Urinary bladder (tissue), 3 donors: ENCODE measurements at regions not wholly inside any gene's neighbourhood (a gene's known extent, or its start where the extent isn't known, plus 50 kb on each side); places are given as distances from the start of the nearest gene placed in this dataset.

ENCODE experiments used
- DNase-seq: peaks from one replicate; pipeline ENCODE4 v3.0.0-alpha.2; 2015; ENCODE audit errors: extremely low spot score
- H3K27ac ChIP-seq: one replicate; pipeline ENCODE4 v1.5.1; 2013; ENCODE audit warnings: low read depth, mild to moderate bottlenecking, moderate library complexity
- H3K36me3 ChIP-seq: one replicate; pipeline ENCODE4 v1.6.1; 2013; ENCODE audit warnings: mild to moderate bottlenecking, moderate library complexity; ENCODE audit not compliant: insufficient read depth
- H3K4me1 ChIP-seq: one replicate; pipeline ENCODE4 v1.6.1; 2013; ENCODE audit warnings: mild to moderate bottlenecking, moderate library complexity; ENCODE audit not compliant: insufficient read depth
- H3K4me3 ChIP-seq: one replicate; pipeline ENCODE4 v1.5.1; 2013; ENCODE audit warnings: low read depth, low read length
- WGBS: extraction: QIAGEN DNeasy Blood & Tissue Kit; methylation state at CpG from one replicate; pipeline ENCODE4 v1.1.7; 2013; 5-methylcytosine and 5-hydroxymethylcytosine counted together
- donor health status: healthy with polysubstance abuse.
- donor health status: healthy.

GRCh38 chr11:128200467-128200866, 386.9 kb downstream of the ETS1 start:
- no peak for DNase-seq
- H3K27ac ChIP-seq = no peak overlapping the region
- WGBS = 87% methylated on average over 4 of the region's 4 CpGs
- H3K4me3 ChIP-seq = no peak overlapping the region
- H3K36me3 ChIP-seq = no peaks in the 10 kb centered on the region
- no peaks in the 10 kb centered on the region for H3K4me1 ChIP-seq

GRCh38 chr11:128198216-128198772, 389.1 kb downstream of the ETS1 start:
- DNase-seq = no peak
- no peaks in the 10 kb centered on the region for H3K36me3 ChIP-seq
- no peak overlapping the region for H3K27ac ChIP-seq
- WGBS = 71% methylated on average over 2 of the region's 2 CpGs
- H3K4me3 ChIP-seq = no peak overlapping the region
- H3K4me1 ChIP-seq = no peaks in the 10 kb centered on the region

- Histone ChIP-seq H3K4me3 (no peak overlapping the region), H3K27ac (no peak overlapping the region), H3K36me3 (no peaks in the 10 kb centered on the region), H3K4me1 (no peaks in the 10 kb centered on the region)
- no peak for DNase-seq
These were observed 391.1 kb downstream of the ETS1 start for GRCh38 chr11:128196235-128196634.

GRCh38 chr11:128195756-128196155, 391.6 kb downstream of the ETS1 start:
- Histone ChIP-seq H3K4me1 (no peaks in the 10 kb centered on the region), H3K27ac (no peak overlapping the region), H3K4me3 (no peak overlapping the region), H3K36me3 (no peaks in the 10 kb centered on the region)
- whole genome bisulfite sequencing = 64% methylated on average over 1 of the region's 1 CpG
- no peak for DNase-seq

GRCh38 chr11:128195057-128195751, 392.2 kb downstream of the ETS1 start:
- Histone ChIP-seq H3K4me3 (no peak overlapping the region), H3K36me3 (no peaks in the 10 kb centered on the region), H3K4me1 (no peaks in the 10 kb centered on the region), H3K27ac (no peak overlapping the region)
- 35% methylated on average over 6 of the region's 6 CpGs for WGBS
- no peak for DNase-seq

GRCh38 chr11:128194216-128194615, 393.1 kb downstream of the ETS1 start:
- H3K27ac ChIP-seq = no peak overlapping the region
- no peaks in the 10 kb centered on the region for H3K4me1 ChIP-seq
- DNase-seq = no peak
- no peak overlapping the region for H3K4me3 ChIP-seq
- H3K36me3 ChIP-seq = no peaks in the 10 kb centered on the region

- no peak for DNase-seq
- 74% methylated on average over 4 of the region's 4 CpGs for WGBS
- no peak overlapping the region for H3K27ac ChIP-seq
- no peaks in the 10 kb centered on the region for H3K36me3 ChIP-seq
- H3K4me1 ChIP-seq = no peaks in the 10 kb centered on the region
- no peak overlapping the region for H3K4me3 ChIP-seq
These were observed 393.7 kb downstream of the ETS1 start for GRCh38 chr11:128193615-128194014.

GRCh38 chr11:128190312-128190711, 397.0 kb downstream of the ETS1 start:
- no peak overlapping the region for H3K4me3 ChIP-seq
- DNase-seq = no peak
- 97% methylated on average over 5 of the region's 5 CpGs for WGBS
- no peaks in the 10 kb centered on the region for H3K4me1 ChIP-seq
- H3K27ac ChIP-seq = no peak overlapping the region
- H3K36me3 ChIP-seq = no peaks in the 10 kb centered on the region

- H3K27ac ChIP-seq = no peak overlapping the region
- H3K36me3 ChIP-seq = no peaks in the 10 kb centered on the region
- H3K4me1 ChIP-seq = no peaks in the 10 kb centered on the region
- 85% methylated on average over 4 of the region's 4 CpGs for WGBS
- no peak for DNase-seq
- H3K4me3 ChIP-seq = no peak overlapping the region
These were observed 397.5 kb downstream of the ETS1 start for GRCh38 chr11:128189823-128190222.

GRCh38 chr11:128188346-128189004, 398.9 kb downstream of the ETS1 start:
- no peaks in the 10 kb centered on the region for H3K4me1 ChIP-seq
- no peak for DNase-seq
- no peak overlapping the region for H3K4me3 ChIP-seq
- WGBS = 64% methylated on average over 9 of the region's 9 CpGs
- H3K27ac ChIP-seq = no peak overlapping the region
- no peaks in the 10 kb centered on the region for H3K36me3 ChIP-seq

- no peak for DNase-seq
- 95% methylated on average over 1 of the region's 1 CpG for WGBS
- Histone ChIP-seq H3K4me3 (no peak overlapping the region), H3K27ac (no peak overlapping the region), H3K36me3 (no peaks in the 10 kb centered on the region), H3K4me1 (no peaks in the 10 kb centered on the region)
These were observed 399.5 kb downstream of the ETS1 start for GRCh38 chr11:128187835-128188234.

- no peak for DNase-seq
- H3K27ac ChIP-seq = no peak overlapping the region
- H3K36me3 ChIP-seq = no peaks in the 10 kb centered on the region
- no peaks in the 10 kb centered on the region for H3K4me1 ChIP-seq
- H3K4me3 ChIP-seq = no peak overlapping the region
- 79% methylated on average over 4 of the region's 4 CpGs for WGBS
These were observed 400.0 kb downstream of the ETS1 start for GRCh38 chr11:128187377-128187776.

- DNase-seq = no peak
- H3K27ac ChIP-seq = no peak overlapping the region
- H3K36me3 ChIP-seq = no peaks in the 10 kb centered on the region
- H3K4me3 ChIP-seq = no peak overlapping the region
- WGBS = 72% methylated on average over 7 of the region's 7 CpGs
- H3K4me1 ChIP-seq = no peaks in the 10 kb centered on the region
These were observed 402.4 kb downstream of the ETS1 start for GRCh38 chr11:128184981-128185380.

GRCh38 chr11:128182844-128183243, 404.5 kb downstream of the ETS1 start:
- WGBS = 88% methylated on average over 1 of the region's 1 CpG
- H3K4me3 ChIP-seq = no peak overlapping the region
- no peaks in the 10 kb centered on the region for H3K36me3 ChIP-seq
- no peak for DNase-seq
- no peak overlapping the region for H3K27ac ChIP-seq
- no peaks in the 10 kb centered on the region for H3K4me1 ChIP-seq
